LNCAP (cell line): ENCODE measurements at regions not wholly inside any gene's neighbourhood (a gene's known extent, or its start where the extent isn't known, plus 50 kb on each side); places are given as distances from the start of the nearest gene placed in this dataset.

Experiments
- TF ChIP-seq, protein P1 (sequence below): fragments of 450-650 bp; IDR thresholded peaks from 2 replicates; pipeline ENCODE4 v1.5.1; 2017; ENCODE audit warnings: mild to moderate bottlenecking

DNA sequence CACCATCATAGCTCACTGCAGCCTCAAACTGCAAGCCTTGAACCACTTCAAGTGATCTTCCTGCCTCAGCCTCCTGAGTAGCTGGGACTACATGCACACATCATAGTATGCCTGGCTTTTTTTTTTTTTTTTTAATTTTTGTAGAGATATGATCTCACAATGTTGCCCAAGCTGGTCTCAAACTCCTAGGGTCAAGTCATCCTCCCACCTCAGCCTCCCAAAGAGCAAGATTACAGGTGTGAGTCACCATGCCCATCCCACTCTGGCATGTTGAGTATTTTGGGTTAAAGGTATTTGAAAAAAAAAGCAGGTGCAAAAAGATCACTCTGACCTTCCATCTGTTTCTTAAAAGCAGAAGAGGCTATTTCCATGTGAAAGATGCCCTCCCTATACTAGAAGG lies 86.4 kb upstream of the FZD7 start:
- TF ChIP-seq, protein P1, sequence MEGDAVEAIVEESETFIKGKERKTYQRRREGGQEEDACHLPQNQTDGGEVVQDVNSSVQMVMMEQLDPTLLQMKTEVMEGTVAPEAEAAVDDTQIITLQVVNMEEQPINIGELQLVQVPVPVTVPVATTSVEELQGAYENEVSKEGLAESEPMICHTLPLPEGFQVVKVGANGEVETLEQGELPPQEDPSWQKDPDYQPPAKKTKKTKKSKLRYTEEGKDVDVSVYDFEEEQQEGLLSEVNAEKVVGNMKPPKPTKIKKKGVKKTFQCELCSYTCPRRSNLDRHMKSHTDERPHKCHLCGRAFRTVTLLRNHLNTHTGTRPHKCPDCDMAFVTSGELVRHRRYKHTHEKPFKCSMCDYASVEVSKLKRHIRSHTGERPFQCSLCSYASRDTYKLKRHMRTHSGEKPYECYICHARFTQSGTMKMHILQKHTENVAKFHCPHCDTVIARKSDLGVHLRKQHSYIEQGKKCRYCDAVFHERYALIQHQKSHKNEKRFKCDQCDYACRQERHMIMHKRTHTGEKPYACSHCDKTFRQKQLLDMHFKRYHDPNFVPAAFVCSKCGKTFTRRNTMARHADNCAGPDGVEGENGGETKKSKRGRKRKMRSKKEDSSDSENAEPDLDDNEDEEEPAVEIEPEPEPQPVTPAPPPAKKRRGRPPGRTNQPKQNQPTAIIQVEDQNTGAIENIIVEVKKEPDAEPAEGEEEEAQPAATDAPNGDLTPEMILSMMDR, result no peak

DNA sequence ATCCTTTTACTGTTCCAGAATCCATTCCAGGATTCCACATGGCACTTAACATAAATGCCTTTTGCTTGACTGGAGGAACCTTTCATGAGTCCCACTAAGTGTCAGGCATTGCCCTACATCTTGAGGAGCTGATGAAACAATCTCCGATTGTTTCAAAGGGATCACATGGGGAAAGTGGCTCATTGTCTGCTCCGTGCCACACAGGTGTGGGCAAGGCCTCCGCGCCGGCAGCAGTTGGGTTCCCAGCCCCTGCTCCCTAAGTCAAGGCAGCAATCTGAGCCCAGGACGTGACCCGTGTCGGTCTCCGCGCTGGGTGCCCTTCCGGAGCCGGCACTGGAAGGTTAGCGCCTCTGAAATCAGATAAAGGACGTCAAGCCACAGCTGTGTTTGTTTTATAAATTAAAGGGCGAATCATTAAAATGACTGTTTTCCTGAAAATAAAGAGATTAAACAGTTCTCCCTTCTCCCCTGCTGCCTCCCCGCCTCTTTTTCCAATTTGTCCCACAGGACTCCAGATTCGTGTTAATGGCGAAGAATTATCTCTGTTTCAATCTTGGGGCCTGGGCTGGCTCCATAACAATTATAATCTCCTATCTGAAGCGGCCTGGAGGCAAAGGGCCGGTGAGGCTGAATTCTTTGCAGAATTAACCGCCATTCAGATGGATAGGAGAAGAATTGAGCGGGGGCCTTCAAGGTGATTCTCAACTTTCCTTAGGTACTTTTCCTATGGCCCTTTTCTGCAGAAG lies 84.3 kb upstream of the FZD7 start:
- TF ChIP-seq, protein P1, result no peak

DNA sequence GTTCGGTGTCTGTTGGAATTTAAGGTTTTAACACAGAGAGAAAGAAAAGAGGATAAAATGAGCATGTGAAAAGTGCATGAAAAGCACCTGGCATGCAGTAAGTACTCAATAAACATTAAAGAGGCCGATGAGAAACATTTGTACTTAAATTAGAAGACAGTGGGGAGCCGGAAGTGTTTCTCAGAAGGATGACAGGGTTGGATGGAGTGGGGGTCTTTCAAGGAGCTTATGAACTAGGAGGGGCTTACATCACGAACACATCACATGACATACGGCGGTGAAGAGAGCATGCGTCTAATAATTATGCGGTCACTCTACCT lies 83.8 kb upstream of the FZD7 start:
- TF ChIP-seq, protein P1, result no peak

DNA sequence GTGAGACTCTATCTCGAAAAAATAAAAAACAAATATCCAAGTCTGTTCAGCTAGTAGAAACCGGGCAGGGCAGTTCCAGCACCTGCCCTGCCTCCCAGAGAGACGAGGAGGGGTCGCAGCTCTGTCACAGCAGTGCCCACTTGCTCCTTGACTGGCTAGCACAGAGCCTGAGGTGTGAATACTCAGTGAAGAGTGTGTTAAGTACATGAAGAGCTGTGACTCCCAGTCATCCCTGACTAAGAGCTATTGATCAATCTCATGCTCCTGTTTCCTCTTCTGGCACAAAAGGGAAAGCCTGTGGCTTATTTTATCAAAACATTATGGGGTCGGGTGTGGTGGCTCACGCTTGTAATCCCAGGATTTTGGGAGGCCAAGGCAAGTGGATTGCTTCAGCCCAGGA lies 83.0 kb upstream of the FZD7 start:
- TF ChIP-seq, protein P1, result no peak

DNA sequence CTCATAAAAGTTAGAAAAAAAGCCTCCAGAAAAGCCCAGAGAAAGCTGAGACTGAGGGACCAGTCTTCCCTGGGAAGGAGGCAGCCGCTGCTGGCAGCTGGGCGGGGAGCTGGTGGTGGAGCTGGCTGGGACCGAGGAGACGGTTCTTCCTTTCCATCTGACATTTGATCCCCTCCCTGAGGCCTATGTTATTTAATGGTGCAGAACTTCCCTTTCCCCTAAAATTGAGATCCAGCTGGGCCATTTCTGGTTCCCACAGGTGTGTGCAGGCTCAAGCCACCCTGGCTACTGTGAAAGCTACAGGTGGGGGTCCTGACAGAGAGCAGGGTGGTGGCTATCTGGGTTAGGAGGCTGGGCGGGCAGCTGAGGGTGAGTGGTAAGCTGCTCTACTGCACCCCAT lies 81.5 kb upstream of the FZD7 start:
- TF ChIP-seq, protein P1, result no peak

DNA sequence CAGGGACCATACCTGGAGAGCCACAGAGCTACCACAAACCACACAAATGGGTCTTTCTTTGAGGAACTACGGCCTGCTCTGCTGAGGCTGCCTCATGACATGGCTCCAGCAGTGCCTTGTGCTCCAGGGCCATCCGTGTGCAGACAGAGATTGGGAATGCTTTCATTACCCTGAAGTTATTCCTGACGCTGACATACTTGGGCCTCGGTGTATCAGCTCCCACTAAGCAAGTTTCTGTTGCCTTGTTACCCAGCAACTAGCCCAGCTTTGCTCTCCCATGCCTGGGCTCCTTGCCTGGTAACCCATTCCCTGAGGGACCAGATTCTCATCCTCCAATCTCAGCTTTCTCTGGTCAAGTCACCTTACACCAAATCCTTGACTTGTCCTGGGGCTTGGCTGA lies 80.3 kb upstream of the FZD7 start:
- TF ChIP-seq, protein P1, result no peak

DNA sequence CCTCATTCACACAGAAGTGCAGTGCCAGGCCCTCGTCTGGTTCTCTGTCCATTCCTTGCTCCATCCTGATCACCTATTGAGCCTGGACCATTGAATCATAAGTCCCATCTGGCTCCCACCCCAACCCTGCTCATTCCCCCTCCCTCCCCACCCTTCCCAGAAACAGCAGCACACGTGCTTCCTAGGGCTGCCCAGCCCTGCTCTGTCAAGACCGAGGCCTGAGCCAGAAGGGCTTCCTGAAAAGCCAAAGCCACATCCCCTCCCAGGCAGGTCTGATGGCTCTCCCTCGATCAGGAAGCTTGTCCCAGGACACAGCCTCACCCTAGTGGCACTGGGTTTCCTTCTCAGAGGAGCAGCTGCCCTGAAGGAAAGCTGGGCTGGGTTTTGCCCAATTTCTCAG lies 79.8 kb upstream of the FZD7 start:
- TF ChIP-seq, protein P1, result no peak

DNA sequence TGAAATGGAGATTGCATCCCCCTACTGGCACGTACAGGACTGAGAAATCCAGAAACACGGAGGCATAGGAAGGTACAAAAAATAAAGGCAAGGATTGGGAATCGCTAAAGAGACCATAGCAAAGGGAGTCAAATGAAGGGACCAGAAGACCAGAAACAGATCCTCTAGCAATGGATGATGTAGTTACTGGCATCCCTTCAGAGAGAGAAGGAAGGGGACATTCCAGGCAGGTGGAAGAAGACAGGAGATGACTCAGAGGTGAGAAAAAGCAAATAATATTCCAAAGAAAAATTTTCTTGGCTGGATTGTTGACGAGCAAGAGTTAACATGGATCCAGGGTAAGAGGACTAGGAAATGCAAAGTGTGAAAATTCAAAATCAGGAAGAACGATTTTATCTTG lies 78.4 kb upstream of the FZD7 start:
- TF ChIP-seq, protein P1, result no peak
